HAP-1 (cell line): ENCODE measurements at regions not wholly inside any gene's neighbourhood (a gene's known extent, or its start where the extent isn't known, plus 50 kb on each side); places are given as distances from the start of the nearest gene placed in this dataset.
"Not testable (repeated sequence)": the region's sequence is repeated elsewhere in the genome, so short reads cannot be mapped to it uniquely, and the experiment has no call there.

Source experiments
- DNase-seq, 2 experiments: peaks; one replicate each; pipeline ENCODE4 v3.0.0-alpha.2; 2016 to 2020; ENCODE audit warnings: low spot score in 2 of 2
- H3K27me3 ChIP-seq: fragments of 250-450 bp; sonication (Bioruptor Pico); 2 replicates; pipeline ENCODE4 v1.5.1; 2020; ENCODE audit warnings: low read depth, mild to moderate bottlenecking, moderate library complexity
- H3K36me3 ChIP-seq: fragments of 250-450 bp; sonication (Bioruptor Pico); replicated peaks from 2 replicates; pipeline ENCODE4 v1.5.1; 2020; ENCODE audit warnings: mild to moderate bottlenecking
- H3K4me1 ChIP-seq: fragments of 250-450 bp; sonication (Bioruptor Pico); 2 replicates; pipeline ENCODE4 v1.5.1; 2020; ENCODE audit warnings: mild to moderate bottlenecking
- H3K4me3 ChIP-seq: fragments of 250-450 bp; sonication (Bioruptor Pico); 2 replicates; pipeline ENCODE4 v1.5.1; 2020; ENCODE audit warnings: mild to moderate bottlenecking, moderate library complexity
- H3K9me3 ChIP-seq: fragments of 250-450 bp; sonication (Bioruptor Pico); 2 replicates; pipeline ENCODE4 v1.5.1; 2020; ENCODE audit warnings: mild to moderate bottlenecking, moderate library complexity
- in situ Hi-C: fragments of 300-500 bp; cut with MboI; formaldehyde crosslinking; loops from 3 replicates; pipeline ENCODE4 v1.14.3; 2020; ENCODE audit warnings: low sequenced_read_pairs, inconsistent platforms, mixed read lengths

DNA sequence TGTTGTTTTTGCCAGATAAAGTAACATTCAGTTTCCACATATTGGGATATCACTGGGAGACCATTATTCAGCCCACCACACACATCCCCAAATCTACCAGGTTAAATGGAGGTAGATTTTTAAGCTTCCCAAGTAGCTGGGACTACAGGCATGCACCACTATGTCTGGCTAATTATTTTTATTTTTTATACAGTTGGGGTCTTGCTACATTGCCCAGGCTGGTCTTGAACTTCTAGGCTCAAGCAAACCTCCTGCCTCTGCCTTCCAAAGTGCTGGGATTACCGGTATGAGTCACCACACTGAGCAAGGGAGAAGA, 96.6 kb upstream of the CHD2 start:
- peaks cover 16% of the 10 kb centered on the region for H3K4me1 ChIP-seq
- H3K9me3 ChIP-seq, result no peaks in the 10 kb centered on the region
- in situ Hi-C loops, result loop anchor here (10.0 kb wide), 1 partner anchor 111 kb away; no protein-coding TSS in a partner anchor
- no peak for DNase-seq
- H3K27me3 ChIP-seq, result no peaks in the 10 kb centered on the region
- H3K36me3 ChIP-seq, result no peaks in the 10 kb centered on the region
- no peak overlapping the region for H3K4me3 ChIP-seq

DNA sequence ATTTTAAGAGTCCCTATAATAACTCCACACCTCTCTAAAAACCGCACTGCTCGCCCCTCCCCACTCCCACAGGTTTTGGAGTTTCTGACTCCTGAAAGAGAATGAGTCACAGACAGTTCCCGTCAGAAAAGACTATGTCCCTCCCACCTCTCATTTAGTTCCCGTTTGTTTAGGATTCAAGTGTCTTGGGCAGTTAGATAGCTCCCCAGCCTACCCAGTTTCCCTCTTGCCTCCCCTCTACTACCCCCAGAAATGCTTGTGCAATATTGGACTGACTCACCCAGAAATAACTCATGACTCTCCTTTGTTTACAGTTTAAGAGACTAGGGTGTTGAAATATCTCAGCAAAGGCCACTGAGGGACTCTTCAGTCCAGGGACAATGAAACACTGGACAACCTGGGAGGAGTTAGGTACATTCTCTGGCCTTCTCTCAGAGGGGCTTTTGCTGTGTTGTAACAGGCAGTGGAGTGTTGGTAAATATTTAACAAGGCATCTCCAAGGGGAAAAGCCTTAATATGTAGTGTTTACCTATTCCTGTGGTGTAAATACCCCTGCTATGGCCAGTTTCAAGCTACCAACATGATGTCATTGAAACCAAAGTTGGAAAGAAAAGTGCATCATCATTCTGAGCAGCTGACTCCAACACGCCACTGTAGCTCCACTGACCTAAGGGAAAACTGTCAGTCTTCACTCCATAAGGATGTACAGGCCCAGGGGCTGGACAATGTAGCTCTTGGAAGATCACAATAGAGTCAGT, 96.1 kb upstream of the CHD2 start:
- Histone ChIP-seq H3K9me3 (no peaks in the 10 kb centered on the region), H3K4me1 (peaks cover 16% of the 10 kb centered on the region), H3K36me3 (no peaks in the 10 kb centered on the region), H3K4me3 (no peak overlapping the region), H3K27me3 (no peaks in the 10 kb centered on the region)
- DNase-seq, result peak; percentile 57 to 71
- in situ Hi-C loops, result loop anchor here (10.0 kb wide), 1 partner anchor 111 kb away; no protein-coding TSS in a partner anchor

DNA sequence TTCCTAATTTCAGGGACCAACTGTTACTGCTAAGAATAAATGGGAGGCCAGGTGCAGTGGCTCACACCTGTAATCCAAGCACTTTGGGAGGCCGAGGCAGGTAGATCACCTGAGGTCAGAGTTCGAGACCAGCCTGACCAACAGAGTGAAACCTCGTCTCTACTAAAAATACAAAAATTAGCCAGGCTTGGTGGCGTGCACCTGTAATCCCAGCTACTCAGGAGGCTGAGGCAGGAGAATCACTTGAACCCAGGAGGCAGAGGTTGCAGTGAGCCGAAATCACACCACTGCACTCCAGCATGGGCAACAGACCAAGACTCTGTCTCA, 95.6 kb upstream of the CHD2 start:
- in situ Hi-C loops, result loop anchor here (10.0 kb wide), 1 partner anchor 110 kb away; no protein-coding TSS in a partner anchor
- H3K36me3 ChIP-seq, H3K4me3 ChIP-seq, H3K9me3 ChIP-seq, DNase-seq, H3K27me3 ChIP-seq: not testable (repeated sequence)
- peaks cover 19% of the 10 kb centered on the region for H3K4me1 ChIP-seq

- DNase-seq, result no peak
- H3K36me3 ChIP-seq, result no peaks in the 10 kb centered on the region
- H3K27me3 ChIP-seq, result no peaks in the 10 kb centered on the region
- peaks cover 25% of the 10 kb centered on the region for H3K4me1 ChIP-seq
- in situ Hi-C loops, result loop anchor here (10.0 kb wide), 1 partner anchor 110 kb away; no protein-coding TSS in a partner anchor
- H3K9me3 ChIP-seq, result no peaks in the 10 kb centered on the region
- H3K4me3 ChIP-seq, result no peak overlapping the region
Measured at GRCh38 chr15:92805080-92805690, 94.9 kb upstream of the CHD2 start.

DNA sequence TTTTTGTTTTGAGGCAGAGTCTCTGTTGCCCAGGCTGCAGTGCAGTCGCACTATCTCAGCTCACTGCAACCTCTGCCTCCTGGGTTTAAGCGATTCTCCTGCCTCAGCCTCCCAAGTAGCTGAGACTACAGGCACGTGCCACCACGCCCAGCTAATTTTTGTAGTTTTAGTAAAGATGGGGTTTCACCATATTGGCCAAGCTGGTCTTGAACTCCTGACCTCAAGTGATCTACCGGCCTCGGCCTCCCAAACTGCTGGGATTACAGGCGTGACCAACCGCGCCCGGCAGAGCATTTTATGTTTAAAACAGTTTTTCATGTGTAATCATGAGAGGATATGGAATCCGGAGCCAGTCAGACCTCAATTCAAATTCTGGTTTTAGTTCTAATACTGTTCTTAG, 94.0 kb upstream of the CHD2 start:
- H3K27me3 ChIP-seq, H3K4me3 ChIP-seq, H3K9me3 ChIP-seq, DNase-seq, H3K36me3 ChIP-seq: not testable (repeated sequence)
- H3K4me1 ChIP-seq, result peaks cover 35% of the 10 kb centered on the region
- in situ Hi-C loops, result loop anchor here (10.0 kb wide), 1 partner anchor 109 kb away; no protein-coding TSS in a partner anchor

DNA sequence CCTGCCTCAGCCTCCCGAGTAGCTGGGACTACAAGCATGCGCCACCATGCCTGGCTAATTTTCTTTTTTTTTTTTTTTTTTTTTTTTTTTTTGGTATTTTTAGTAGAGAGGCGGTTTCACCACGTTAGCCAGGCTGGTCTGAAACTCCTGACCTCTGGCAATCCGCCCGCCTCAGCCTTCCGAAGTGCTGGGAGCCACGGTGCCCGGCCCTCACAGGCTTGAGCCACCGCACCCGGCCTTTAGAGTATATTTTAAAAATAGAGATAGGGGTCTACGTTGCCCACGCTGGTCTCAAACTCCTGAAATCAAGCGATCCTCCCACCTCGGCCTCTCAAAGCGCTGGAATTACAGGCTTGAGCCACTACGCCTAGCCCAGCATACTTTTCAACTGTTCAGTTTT, 93.4 kb upstream of the CHD2 start:
- peaks cover 39% of the 10 kb centered on the region for H3K4me1 ChIP-seq
- no peaks in the 10 kb centered on the region for H3K9me3 ChIP-seq
- in situ Hi-C loops, result loop anchor here (10.0 kb wide), 1 partner anchor 108 kb away; no protein-coding TSS in a partner anchor
- no peak for DNase-seq
- H3K36me3 ChIP-seq, result no peaks in the 10 kb centered on the region
- no peaks in the 10 kb centered on the region; the same call in 1 of the 2 replicates for H3K27me3 ChIP-seq
- H3K4me3 ChIP-seq, result no peak overlapping the region

- DNase-seq, result peak; percentile 38 to 50
- Histone ChIP-seq H3K27me3 (no peaks in the 10 kb centered on the region; the same call in 1 of the 2 replicates), H3K36me3 (no peaks in the 10 kb centered on the region), H3K4me3 (peak overlapping the region; percentile 39), H3K9me3 (no peaks in the 10 kb centered on the region), H3K4me1 (peaks cover 39% of the 10 kb centered on the region)
- in situ Hi-C loops, result loop anchor here (10.0 kb wide), 1 partner anchor 107 kb away; no protein-coding TSS in a partner anchor
Measured at GRCh38 chr15:92807971-92808571, 92.1 kb upstream of the CHD2 start.

DNA sequence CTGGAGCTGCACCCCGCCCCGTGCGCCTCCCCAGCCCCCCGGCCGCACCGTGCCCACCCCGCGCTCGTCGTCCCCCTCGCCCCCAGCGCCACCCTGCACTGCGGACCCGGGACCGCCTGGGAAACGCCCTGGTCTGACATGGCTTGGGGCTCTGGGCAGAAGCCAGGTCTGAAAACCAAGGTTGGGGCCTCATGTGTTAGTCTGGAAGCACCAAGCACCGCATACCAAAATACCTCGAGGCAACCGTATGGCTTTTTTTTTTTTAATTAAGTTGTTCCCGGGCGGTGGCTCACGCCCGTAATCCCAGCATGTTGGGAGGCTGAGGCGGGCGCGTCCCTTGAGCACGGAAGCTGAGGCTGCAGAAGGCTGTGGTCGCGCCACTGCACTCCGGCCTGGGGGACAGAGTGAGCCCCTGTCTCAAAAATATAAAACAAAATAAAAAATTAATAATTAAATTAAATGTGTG, 91.5 kb upstream of the CHD2 start:
- Histone ChIP-seq H3K36me3 (no peaks in the 10 kb centered on the region), H3K9me3 (no peaks in the 10 kb centered on the region), H3K27me3 (no peaks in the 10 kb centered on the region; the same call in 1 of the 2 replicates), H3K4me1 (peaks cover 36% of the 10 kb centered on the region), H3K4me3 (peak overlapping the region; percentile 39)
- DNase-seq, result peak in 1 of 2 experiments; percentile 13
- in situ Hi-C loops, result loop anchor here (10.0 kb wide), 1 partner anchor 106 kb away; no protein-coding TSS in a partner anchor

GRCh38 chr15:92809064-92809879, 90.9 kb upstream of the CHD2 start:
- Histone ChIP-seq H3K27me3 (no peaks in the 10 kb centered on the region; the same call in 1 of the 2 replicates), H3K4me3 (peak overlapping the region; percentile 39), H3K4me1 (peaks cover 31% of the 10 kb centered on the region), H3K36me3 (no peaks in the 10 kb centered on the region), H3K9me3 (no peaks in the 10 kb centered on the region)
- peak; percentile 95 to 99 for DNase-seq
- in situ Hi-C loops, result loop anchor here (10.0 kb wide), 1 partner anchor 106 kb away; no protein-coding TSS in a partner anchor

DNA sequence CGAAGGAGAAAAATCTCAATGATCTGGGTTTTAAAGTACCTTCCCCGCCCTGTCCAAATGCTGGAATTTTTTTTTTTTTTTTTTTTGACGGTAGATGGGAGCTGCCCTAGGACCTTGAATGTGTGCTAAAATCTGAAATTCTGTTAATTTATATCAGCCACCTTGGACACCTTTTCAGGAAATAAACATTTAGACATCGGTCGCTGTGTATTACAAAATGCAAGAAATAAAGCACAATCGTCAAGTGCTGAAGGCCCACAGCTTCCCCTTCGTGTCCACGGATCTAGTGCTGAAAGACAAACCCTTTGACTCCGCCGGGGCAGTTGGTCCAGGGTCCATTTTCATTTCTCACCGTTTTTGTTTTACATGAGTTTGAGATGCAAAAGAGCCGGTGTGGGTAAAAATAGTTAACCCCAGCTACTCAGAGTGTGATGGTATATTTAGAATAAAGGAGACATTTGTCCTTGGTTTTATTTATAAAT, 90.2 kb upstream of the CHD2 start:
- peak; percentile 36 to 42 for DNase-seq
- H3K27me3 ChIP-seq, result no peaks in the 10 kb centered on the region; the same call in 1 of the 2 replicates
- peak overlapping the region; percentile 39 for H3K4me3 ChIP-seq
- in situ Hi-C loops, result loop anchor here (10.0 kb wide), 1 partner anchor 105 kb away; no protein-coding TSS in a partner anchor
- peaks cover 30% of the 10 kb centered on the region for H3K4me1 ChIP-seq
- no peaks in the 10 kb centered on the region for H3K36me3 ChIP-seq
- no peaks in the 10 kb centered on the region for H3K9me3 ChIP-seq

DNA sequence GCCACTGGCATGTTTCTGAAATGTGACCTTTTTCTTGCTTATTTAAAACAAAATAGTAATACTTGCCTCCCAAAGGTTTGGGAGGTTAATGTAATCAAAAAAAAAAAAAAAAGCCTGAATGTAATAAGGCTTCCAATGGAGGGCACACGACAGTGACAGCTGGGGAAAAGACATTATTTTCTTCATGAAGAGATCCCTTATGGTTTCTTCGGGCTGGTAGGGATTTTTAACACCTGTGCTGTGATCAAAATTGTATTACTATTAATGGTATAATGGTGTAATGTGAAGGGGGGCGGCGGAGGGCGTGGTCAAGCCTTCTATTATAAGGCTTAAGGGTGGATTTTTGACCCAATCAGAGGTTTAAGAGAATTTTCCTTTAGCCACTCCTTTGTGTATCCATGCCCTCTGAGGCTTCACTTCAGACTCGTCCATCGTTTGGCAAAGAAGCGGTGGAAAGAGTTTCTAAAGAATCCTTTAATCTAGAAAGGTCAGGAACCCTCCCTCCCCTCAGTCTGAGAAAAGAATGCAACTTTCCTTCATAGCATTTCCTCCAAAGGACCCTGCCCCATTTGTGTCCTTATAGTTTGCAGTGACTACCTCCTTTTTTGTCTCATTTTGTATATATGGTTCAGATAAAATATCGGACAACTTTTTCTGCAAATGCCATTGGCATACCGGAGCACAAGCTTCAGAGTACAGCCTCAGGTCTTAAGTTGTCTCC, 89.5 kb upstream of the CHD2 start:
- peaks cover 30% of the 10 kb centered on the region for H3K4me1 ChIP-seq
- DNase-seq, result peak; percentile 83 to 88
- no peaks in the 10 kb centered on the region for H3K36me3 ChIP-seq
- no peaks in the 10 kb centered on the region for H3K9me3 ChIP-seq
- H3K27me3 ChIP-seq, result no peaks in the 10 kb centered on the region; the same call in 1 of the 2 replicates
- peak overlapping the region; percentile 39 for H3K4me3 ChIP-seq
- in situ Hi-C loops, result no loop called here

GRCh38 chr15:92811148-92811913, 88.8 kb upstream of the CHD2 start:
- H3K9me3 ChIP-seq, result no peaks in the 10 kb centered on the region
- peaks cover 30% of the 10 kb centered on the region for H3K4me1 ChIP-seq
- DNase-seq, result no peak
- no peaks in the 10 kb centered on the region; the same call in 1 of the 2 replicates for H3K27me3 ChIP-seq
- peak overlapping the region; percentile 22 for H3K4me3 ChIP-seq
- in situ Hi-C loops, result no loop called here
- no peaks in the 10 kb centered on the region for H3K36me3 ChIP-seq
